ENCODE measurements at regions not wholly inside any gene's neighbourhood (a gene's known extent, or its start where the extent isn't known, plus 50 kb on each side); places are given as distances from the start of the nearest gene placed in this dataset.
"Not testable (repeated sequence)": the region's sequence is repeated elsewhere in the genome, so short reads cannot be mapped to it uniquely, and the experiment has no call there.

GRCh38 chr6:67768972-67769371 lies 866.1 kb upstream of the ADGRB3 start:
- H3K4me3 ChIP-seq (ENCODE audit: low read length), result no peak overlapping the region
- DNase-seq (ENCODE audit: low read depth), result no peak
- TF ChIP-seq CTCF (IDR thresholded peaks at IDR 0.05; ENCODE audit: insufficient read depth, low read depth, low read length, missing control alignments), result no peak

DNA sequence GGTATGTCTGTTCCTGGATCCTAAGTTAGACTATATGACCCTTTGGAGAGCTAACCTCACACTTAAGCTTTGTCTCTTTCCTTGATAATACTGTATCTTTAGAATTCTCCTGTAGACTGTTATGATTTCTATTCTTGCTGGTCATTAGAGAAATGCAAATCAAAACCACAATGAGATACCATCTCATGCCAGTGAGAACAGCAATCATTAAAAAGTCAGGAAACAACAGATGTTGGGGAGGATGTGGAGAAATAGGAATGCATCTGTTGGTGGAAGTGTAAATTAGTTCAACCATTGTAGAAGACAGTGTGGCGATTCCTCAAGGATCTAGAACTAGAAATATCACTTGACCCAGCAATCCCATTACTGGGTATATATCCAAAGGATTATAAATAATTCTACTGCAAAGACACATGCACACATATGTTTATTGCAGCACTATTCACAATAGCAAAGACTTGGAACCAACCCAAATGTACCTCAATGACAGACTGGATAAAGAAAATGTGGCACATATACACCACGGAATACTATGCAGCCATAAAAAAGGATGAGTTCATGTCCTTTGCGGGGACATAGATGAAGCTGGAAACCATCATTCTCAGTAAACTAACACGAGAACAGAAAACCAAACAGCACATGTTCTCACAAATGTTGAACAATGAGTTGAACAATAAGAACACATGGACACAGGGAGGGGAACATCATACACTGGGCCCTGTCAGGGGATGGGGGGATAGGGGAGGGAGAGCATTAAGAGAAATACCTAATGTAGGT lies 867.8 kb upstream of the ADGRB3 start:
- DNase-seq (ENCODE audit: low read depth), result not testable (repeated sequence)

DNA sequence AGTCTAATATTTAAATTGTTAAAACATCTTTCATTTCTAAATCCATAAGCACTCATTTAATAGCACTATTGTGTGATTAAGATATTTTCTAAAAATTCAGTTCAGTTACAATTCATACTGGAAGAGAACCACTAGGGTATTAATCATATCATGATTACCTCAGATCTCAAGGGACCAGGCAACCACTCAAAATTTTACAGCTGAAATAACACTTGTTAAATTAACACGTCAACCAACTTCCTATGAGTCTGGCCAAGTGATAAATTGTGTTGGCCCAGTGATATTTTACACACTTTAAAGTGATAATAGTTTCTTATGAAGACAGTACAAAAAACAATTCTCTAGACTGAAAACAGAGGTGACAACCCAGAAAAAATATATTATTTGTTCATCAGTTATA lies 869.0 kb upstream of the ADGRB3 start:
- no peak for TF ChIP-seq CTCF (IDR thresholded peaks at IDR 0.05; ENCODE audit: insufficient read depth, low read depth, low read length, missing control alignments)
- no peak overlapping the region for H3K4me3 ChIP-seq (ENCODE audit: low read length)
- no peak for DNase-seq (ENCODE audit: low read depth)

More for the DNA sequence above, 867.8 kb upstream of the ADGRB3 start:
- H3K4me3 ChIP-seq (ENCODE audit: low read length), result not testable (repeated sequence)

GRCh38 chr6:67759001-67759400 lies 876.1 kb upstream of the ADGRB3 start:
- no peak for TF ChIP-seq CTCF (IDR thresholded peaks at IDR 0.05; ENCODE audit: insufficient read depth, low read depth, low read length, missing control alignments)
- H3K4me3 ChIP-seq (ENCODE audit: low read length), result no peak overlapping the region
- DNase-seq (ENCODE audit: low read depth), result peak; percentile 12

DNA sequence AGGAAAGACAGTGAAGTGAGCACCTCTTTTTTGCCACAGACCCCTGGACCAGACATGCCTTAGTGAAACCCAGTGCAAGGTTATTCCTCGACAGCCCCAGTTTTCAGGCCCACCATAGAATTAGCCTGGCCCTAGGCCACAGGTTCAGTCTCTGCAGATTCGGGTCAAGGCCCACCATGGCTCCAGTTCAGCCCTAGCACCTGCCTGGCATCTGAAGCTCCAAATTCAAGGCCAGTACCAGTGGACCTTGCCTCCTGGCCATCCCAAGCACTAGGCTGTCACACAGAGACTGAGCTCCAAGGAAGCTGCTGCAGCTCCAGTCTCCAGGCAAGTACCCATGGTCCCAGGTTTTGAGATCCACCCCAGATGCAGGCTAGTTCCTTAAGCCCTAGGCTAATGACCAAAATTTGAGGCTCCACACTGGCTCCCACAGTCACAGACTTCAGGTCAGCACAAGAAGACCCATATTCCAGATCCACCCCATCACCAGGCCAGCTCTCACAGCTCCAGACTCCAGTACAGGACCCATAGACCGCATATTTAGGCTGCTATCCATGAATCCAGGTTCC lies 877.5 kb upstream of the ADGRB3 start:
- no peak overlapping the region for H3K4me3 ChIP-seq (ENCODE audit: low read length)
- TF ChIP-seq CTCF (IDR thresholded peaks at IDR 0.05; ENCODE audit: insufficient read depth, low read depth, low read length, missing control alignments), result no peak
- DNase-seq (ENCODE audit: low read depth), result no peak

GRCh38 chr6:67748521-67748920 lies 886.6 kb upstream of the ADGRB3 start:
- TF ChIP-seq CTCF (IDR thresholded peaks at IDR 0.05; ENCODE audit: insufficient read depth, low read depth, low read length, missing control alignments), result no peak
- H3K4me3 ChIP-seq (ENCODE audit: low read length), result no peak overlapping the region
- no peak for DNase-seq (ENCODE audit: low read depth)

- no peak for TF ChIP-seq CTCF (IDR thresholded peaks at IDR 0.05; ENCODE audit: insufficient read depth, low read depth, low read length, missing control alignments)
- DNase-seq (ENCODE audit: low read depth), result no peak
- no peak overlapping the region for H3K4me3 ChIP-seq (ENCODE audit: low read length)
These were observed 898.3 kb upstream of the ADGRB3 start for GRCh38 chr6:67736816-67737215.
